GM23338 (cell line): ENCODE measurements at regions not wholly inside any gene's neighbourhood (a gene's known extent, or its start where the extent isn't known, plus 50 kb on each side); places are given as distances from the start of the nearest gene placed in this dataset.

ENCODE experiments used
- ATAC-seq: fragments of 200-7000 bp; cut with Tn5 transposase; 3 replicates; pipeline ENCODE4 v1.9.1; 2020
- DNase-seq: peaks from one replicate; pipeline ENCODE4 v3.0.0-alpha.2; 2015; ENCODE audit warnings: low spot score
- H2AFZ ChIP-seq: fragments of 200-600 bp; sonication (generic); 2 replicates; pipeline ENCODE4 v1.8.0; 2016; ENCODE audit warnings: antibody characterized with exemption, mild to moderate bottlenecking, moderate library complexity
- H3F3A ChIP-seq: fragments of 200-600 bp; sonication (generic); replicated peaks from 2 replicates; pipeline ENCODE4 v1.8.0; 2017; ENCODE audit warnings: antibody characterized with exemption, mixed run types, low read depth
- H3K27ac ChIP-seq: fragments of 200-600 bp; sonication (generic); 2 replicates; pipeline ENCODE4 v1.6.1; 2016; ENCODE audit warnings: low read depth
- H3K27me3 ChIP-seq: fragments of 200-600 bp; sonication (generic); 2 replicates; pipeline ENCODE4 v1.8.0; 2016; ENCODE audit warnings: mild to moderate bottlenecking, mixed run types, moderate library complexity; ENCODE audit not compliant: insufficient read depth
- H3K36me3 ChIP-seq: fragments of 200-600 bp; sonication (generic); 2 replicates; pipeline ENCODE4 v1.8.0; 2016; ENCODE audit warnings: mild to moderate bottlenecking; ENCODE audit not compliant: insufficient read depth
- H3K4me1 ChIP-seq: fragments of 200-600 bp; sonication (generic); 2 replicates; pipeline ENCODE4 v1.8.0; 2016; ENCODE audit warnings: mild to moderate bottlenecking, moderate library complexity; ENCODE audit not compliant: insufficient read depth
- H3K4me2 ChIP-seq: fragments of 200-600 bp; sonication (generic); 2 replicates; pipeline ENCODE4 v1.7.1; 2017; ENCODE audit warnings: mixed run types
- H3K4me3 ChIP-seq: fragments of 200-600 bp; sonication (generic); 2 replicates; pipeline ENCODE4 v1.6.1; 2016; ENCODE audit warnings: mixed run types
- H3K79me2 ChIP-seq: fragments of 200-600 bp; sonication (generic); replicated peaks from 2 replicates; pipeline ENCODE4 v1.8.0; 2017; ENCODE audit warnings: mild to moderate bottlenecking; ENCODE audit not compliant: insufficient read depth
- H3K9me2 ChIP-seq: fragments of 200-600 bp; sonication (generic); 2 replicates; pipeline ENCODE4 v1.8.0; 2017; ENCODE audit not compliant: insufficient read depth
- H4K20me1 ChIP-seq: fragments of 200-600 bp; sonication (generic); replicated peaks from 2 replicates; pipeline ENCODE4 v1.8.0; 2017; ENCODE audit warnings: mild to moderate bottlenecking; ENCODE audit not compliant: insufficient read depth
- H3K27ac Mint-ChIP-seq: 2 replicates; pipeline ENCODE4 v1.8.0; 2020; ENCODE audit warnings: inconsistent platforms, mild to moderate bottlenecking, moderate library complexity, mixed read lengths
- H3K27me3 Mint-ChIP-seq: 3 replicates; pipeline ENCODE4 v1.8.0; 2022; ENCODE audit warnings: low read depth, mild to moderate bottlenecking, moderate library complexity, mixed read lengths, inconsistent platforms; ENCODE audit not compliant: insufficient read depth, poor library complexity
- H3K36me3 Mint-ChIP-seq: 3 replicates; pipeline ENCODE4 v1.8.0; 2021; ENCODE audit warnings: low read depth, mild to moderate bottlenecking, inconsistent platforms, moderate library complexity, mixed read lengths
- H3K4me1 Mint-ChIP-seq: 3 replicates; pipeline ENCODE4 v1.8.0; 2020; ENCODE audit warnings: mild to moderate bottlenecking, inconsistent platforms, mixed read lengths
- H3K4me3 Mint-ChIP-seq: 3 replicates; pipeline ENCODE4 v1.8.0; 2021; ENCODE audit warnings: moderate library complexity, mild to moderate bottlenecking, inconsistent platforms, mixed read lengths
- H3K9me3 Mint-ChIP-seq: 3 replicates; pipeline ENCODE4 v1.8.0; 2020; ENCODE audit warnings: moderate library complexity, mild to moderate bottlenecking, inconsistent platforms, mixed read lengths
- CREB1 ChIP-seq: fragments of 250-450 bp; sonication (Bioruptor Pico); IDR thresholded peaks from 2 replicates; pipeline ENCODE4 v1.5.0; 2020; ENCODE audit warnings: low read depth, mild to moderate bottlenecking, moderate library complexity
- EZH2 ChIP-seq: fragments of 200-600 bp; sonication (generic); IDR thresholded peaks from one replicate; pipeline ENCODE4 v1.8.0; 2017; ENCODE audit warnings: antibody characterized with exemption, mild to moderate bottlenecking, low read depth; ENCODE audit not compliant: unreplicated experiment
- EZH2phosphoT487 ChIP-seq: fragments of 200-600 bp; sonication (generic); IDR thresholded peaks from one replicate; pipeline ENCODE4 v1.8.1; 2018; ENCODE audit warnings: antibody characterized with exemption; ENCODE audit not compliant: unreplicated experiment
- JUNB ChIP-seq: IDR thresholded peaks from one replicate; pipeline ENCODE4 v1.6.1; 2016; ENCODE audit warnings: antibody characterized with exemption; ENCODE audit not compliant: unreplicated experiment
- NANOG ChIP-seq: IDR thresholded peaks from 2 replicates; pipeline ENCODE4 v1.6.1; 2016; ENCODE audit warnings: antibody characterized with exemption, borderline replicate concordance
- POLR2AphosphoS5 ChIP-seq: IDR thresholded peaks from 2 replicates; pipeline ENCODE4 v1.6.1; 2016; ENCODE audit warnings: antibody characterized with exemption, low read depth
- STAT1 ChIP-seq: IDR thresholded peaks from one replicate; pipeline ENCODE4 v1.6.1; 2016; ENCODE audit warnings: antibody characterized with exemption; ENCODE audit not compliant: unreplicated experiment
- ZNF114 ChIP-seq: fragments of 250-450 bp; sonication (Bioruptor Pico); IDR thresholded peaks from 2 replicates; pipeline ENCODE4 v1.5.0; 2020; ENCODE audit warnings: mild to moderate bottlenecking, moderate library complexity
- ZNF331 ChIP-seq: fragments of 250-450 bp; sonication (Bioruptor Pico); IDR thresholded peaks from 2 replicates; pipeline ENCODE4 v1.5.0; 2020; ENCODE audit warnings: low read depth, mild to moderate bottlenecking, moderate library complexity
- TF ChIP-seq, protein P1 (sequence below): IDR thresholded peaks from one replicate; pipeline ENCODE4 v1.6.1; 2018; ENCODE audit warnings: antibody characterized with exemption; ENCODE audit not compliant: unreplicated experiment
- TF ChIP-seq, protein P2 (sequence below): fragments of 250-450 bp; sonication (Bioruptor Pico); IDR thresholded peaks from 2 replicates; pipeline ENCODE4 v1.5.0; 2020; ENCODE audit warnings: mild to moderate bottlenecking, moderate library complexity
- TF ChIP-seq, protein P3 (sequence below), 2 experiments: fragments of 200-600 bp in 1 of 2; sonication (generic) in 1 of 2; conservative IDR thresholded peaks; 2 replicates each; pipeline versions ENCODE4 v1.5.1 to v1.6.1; 2016 to 2017; ENCODE audit warnings: antibody characterized with exemption in 2 of 2, low read depth in 2 of 2, mild to moderate bottlenecking in 2 of 2, moderate library complexity in 1 of 2
- TF ChIP-seq, protein P4 (sequence below): IDR thresholded peaks from 2 replicates; pipeline ENCODE4 v1.6.1; 2016; ENCODE audit warnings: antibody characterized with exemption

DNA sequence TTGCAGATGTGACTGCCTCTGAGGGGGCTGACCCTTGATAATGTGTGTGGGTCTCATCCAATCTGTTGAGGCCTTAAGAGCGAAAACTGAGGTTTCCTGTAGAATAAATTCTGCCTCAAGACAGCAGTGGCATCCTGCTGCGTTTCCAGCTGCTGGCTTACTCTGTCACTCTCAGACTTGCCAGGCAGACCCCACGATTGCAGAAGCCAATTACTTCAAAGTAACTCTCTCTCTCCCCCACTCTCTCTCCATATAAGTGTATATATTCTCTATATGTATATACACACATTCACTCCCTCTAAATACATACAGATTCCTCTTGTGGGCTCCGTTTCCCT, 152.5 kb upstream of the ALKAL2 start:
- no peak overlapping the region for H3K4me3 Mint-ChIP-seq
- no peak overlapping the region for H3K27ac ChIP-seq
- H3K4me2 ChIP-seq, result no peak overlapping the region
- H4K20me1 ChIP-seq, result no peaks in the 10 kb centered on the region
- H3K4me1 Mint-ChIP-seq, result no peaks in the 10 kb centered on the region
- H3K9me3 Mint-ChIP-seq, result no peaks in the 10 kb centered on the region
- H3K27me3 Mint-ChIP-seq, result peaks cover 8% of the 10 kb centered on the region
- no peaks in the 10 kb centered on the region for H3K9me2 ChIP-seq
- no peak overlapping the region for H2AFZ ChIP-seq
- no peaks in the 10 kb centered on the region for H3K36me3 ChIP-seq
- no peaks in the 10 kb centered on the region for H3K36me3 Mint-ChIP-seq
- no peaks in the 10 kb centered on the region for H3K4me1 ChIP-seq
- DNase-seq (no peak), ATAC-seq (no peak)
- no peak overlapping the region for H3K27ac Mint-ChIP-seq
- H3K4me3 ChIP-seq, result no peak overlapping the region
- H3F3A ChIP-seq, result no peaks in the 10 kb centered on the region
- H3K27me3 ChIP-seq, result no peaks in the 10 kb centered on the region
- H3K79me2 ChIP-seq, result no peaks in the 10 kb centered on the region
- no peak for TF ChIP-seq JUNB
- TF ChIP-seq, protein P1, sequence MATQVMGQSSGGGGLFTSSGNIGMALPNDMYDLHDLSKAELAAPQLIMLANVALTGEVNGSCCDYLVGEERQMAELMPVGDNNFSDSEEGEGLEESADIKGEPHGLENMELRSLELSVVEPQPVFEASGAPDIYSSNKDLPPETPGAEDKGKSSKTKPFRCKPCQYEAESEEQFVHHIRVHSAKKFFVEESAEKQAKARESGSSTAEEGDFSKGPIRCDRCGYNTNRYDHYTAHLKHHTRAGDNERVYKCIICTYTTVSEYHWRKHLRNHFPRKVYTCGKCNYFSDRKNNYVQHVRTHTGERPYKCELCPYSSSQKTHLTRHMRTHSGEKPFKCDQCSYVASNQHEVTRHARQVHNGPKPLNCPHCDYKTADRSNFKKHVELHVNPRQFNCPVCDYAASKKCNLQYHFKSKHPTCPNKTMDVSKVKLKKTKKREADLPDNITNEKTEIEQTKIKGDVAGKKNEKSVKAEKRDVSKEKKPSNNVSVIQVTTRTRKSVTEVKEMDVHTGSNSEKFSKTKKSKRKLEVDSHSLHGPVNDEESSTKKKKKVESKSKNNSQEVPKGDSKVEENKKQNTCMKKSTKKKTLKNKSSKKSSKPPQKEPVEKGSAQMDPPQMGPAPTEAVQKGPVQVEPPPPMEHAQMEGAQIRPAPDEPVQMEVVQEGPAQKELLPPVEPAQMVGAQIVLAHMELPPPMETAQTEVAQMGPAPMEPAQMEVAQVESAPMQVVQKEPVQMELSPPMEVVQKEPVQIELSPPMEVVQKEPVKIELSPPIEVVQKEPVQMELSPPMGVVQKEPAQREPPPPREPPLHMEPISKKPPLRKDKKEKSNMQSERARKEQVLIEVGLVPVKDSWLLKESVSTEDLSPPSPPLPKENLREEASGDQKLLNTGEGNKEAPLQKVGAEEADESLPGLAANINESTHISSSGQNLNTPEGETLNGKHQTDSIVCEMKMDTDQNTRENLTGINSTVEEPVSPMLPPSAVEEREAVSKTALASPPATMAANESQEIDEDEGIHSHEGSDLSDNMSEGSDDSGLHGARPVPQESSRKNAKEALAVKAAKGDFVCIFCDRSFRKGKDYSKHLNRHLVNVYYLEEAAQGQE, result no peak
- no peak for TF ChIP-seq CREB1 (CRISPR knock-in tag)
- TF ChIP-seq, protein P2, sequence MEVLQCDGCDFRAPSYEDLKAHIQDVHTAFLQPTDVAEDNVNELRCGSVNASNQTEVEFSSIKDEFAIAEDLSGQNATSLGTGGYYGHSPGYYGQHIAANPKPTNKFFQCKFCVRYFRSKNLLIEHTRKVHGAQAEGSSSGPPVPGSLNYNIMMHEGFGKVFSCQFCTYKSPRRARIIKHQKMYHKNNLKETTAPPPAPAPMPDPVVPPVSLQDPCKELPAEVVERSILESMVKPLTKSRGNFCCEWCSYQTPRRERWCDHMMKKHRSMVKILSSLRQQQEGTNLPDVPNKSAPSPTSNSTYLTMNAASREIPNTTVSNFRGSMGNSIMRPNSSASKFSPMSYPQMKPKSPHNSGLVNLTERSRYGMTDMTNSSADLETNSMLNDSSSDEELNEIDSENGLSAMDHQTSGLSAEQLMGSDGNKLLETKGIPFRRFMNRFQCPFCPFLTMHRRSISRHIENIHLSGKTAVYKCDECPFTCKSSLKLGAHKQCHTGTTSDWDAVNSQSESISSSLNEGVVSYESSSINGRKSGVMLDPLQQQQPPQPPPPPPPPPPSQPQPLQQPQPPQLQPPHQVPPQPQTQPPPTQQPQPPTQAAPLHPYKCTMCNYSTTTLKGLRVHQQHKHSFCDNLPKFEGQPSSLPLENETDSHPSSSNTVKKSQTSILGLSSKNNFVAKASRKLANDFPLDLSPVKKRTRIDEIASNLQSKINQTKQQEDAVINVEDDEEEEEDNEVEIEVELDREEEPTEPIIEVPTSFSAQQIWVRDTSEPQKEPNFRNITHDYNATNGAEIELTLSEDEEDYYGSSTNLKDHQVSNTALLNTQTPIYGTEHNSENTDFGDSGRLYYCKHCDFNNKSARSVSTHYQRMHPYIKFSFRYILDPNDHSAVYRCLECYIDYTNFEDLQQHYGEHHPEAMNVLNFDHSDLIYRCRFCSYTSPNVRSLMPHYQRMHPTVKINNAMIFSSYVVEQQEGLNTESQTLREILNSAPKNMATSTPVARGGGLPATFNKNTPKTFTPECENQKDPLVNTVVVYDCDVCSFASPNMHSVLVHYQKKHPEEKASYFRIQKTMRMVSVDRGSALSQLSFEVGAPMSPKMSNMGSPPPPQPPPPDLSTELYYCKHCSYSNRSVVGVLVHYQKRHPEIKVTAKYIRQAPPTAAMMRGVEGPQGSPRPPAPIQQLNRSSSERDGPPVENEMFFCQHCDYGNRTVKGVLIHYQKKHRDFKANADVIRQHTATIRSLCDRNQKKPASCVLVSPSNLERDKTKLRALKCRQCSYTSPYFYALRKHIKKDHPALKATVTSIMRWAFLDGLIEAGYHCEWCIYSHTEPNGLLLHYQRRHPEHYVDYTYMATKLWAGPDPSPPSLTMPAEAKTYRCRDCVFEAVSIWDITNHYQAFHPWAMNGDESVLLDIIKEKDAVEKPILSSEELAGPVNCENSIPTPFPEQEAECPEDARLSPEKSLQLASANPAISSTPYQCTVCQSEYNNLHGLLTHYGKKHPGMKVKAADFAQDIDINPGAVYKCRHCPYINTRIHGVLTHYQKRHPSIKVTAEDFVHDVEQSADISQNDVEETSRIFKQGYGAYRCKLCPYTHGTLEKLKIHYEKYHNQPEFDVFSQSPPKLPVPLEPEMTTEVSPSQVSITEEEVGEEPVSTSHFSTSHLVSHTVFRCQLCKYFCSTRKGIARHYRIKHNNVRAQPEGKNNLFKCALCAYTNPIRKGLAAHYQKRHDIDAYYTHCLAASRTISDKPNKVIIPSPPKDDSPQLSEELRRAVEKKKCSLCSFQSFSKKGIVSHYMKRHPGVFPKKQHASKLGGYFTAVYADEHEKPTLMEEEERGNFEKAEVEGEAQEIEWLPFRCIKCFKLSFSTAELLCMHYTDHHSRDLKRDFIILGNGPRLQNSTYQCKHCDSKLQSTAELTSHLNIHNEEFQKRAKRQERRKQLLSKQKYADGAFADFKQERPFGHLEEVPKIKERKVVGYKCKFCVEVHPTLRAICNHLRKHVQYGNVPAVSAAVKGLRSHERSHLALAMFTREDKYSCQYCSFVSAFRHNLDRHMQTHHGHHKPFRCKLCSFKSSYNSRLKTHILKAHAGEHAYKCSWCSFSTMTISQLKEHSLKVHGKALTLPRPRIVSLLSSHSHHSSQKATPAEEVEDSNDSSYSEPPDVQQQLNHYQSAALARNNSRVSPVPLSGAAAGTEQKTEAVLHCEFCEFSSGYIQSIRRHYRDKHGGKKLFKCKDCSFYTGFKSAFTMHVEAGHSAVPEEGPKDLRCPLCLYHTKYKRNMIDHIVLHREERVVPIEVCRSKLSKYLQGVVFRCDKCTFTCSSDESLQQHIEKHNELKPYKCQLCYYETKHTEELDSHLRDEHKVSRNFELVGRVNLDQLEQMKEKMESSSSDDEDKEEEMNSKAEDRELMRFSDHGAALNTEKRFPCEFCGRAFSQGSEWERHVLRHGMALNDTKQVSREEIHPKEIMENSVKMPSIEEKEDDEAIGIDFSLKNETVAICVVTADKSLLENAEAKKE (CRISPR knock-in tag), result no peak
- no peak for TF ChIP-seq POLR2AphosphoS5
- TF ChIP-seq ZNF331 (CRISPR knock-in tag), result no peak
- TF ChIP-seq EZH2phosphoT487, result no peak
- TF ChIP-seq NANOG, result no peak
- TF ChIP-seq, protein P3, sequence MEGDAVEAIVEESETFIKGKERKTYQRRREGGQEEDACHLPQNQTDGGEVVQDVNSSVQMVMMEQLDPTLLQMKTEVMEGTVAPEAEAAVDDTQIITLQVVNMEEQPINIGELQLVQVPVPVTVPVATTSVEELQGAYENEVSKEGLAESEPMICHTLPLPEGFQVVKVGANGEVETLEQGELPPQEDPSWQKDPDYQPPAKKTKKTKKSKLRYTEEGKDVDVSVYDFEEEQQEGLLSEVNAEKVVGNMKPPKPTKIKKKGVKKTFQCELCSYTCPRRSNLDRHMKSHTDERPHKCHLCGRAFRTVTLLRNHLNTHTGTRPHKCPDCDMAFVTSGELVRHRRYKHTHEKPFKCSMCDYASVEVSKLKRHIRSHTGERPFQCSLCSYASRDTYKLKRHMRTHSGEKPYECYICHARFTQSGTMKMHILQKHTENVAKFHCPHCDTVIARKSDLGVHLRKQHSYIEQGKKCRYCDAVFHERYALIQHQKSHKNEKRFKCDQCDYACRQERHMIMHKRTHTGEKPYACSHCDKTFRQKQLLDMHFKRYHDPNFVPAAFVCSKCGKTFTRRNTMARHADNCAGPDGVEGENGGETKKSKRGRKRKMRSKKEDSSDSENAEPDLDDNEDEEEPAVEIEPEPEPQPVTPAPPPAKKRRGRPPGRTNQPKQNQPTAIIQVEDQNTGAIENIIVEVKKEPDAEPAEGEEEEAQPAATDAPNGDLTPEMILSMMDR (conservative IDR thresholded peaks at IDR 0.05; ENCODE audit: low read depth in 2 of 2), result no peak
- TF ChIP-seq STAT1, result no peak
- no peak for TF ChIP-seq EZH2
- TF ChIP-seq ZNF114 (CRISPR knock-in tag), result no peak
- TF ChIP-seq, protein P4, sequence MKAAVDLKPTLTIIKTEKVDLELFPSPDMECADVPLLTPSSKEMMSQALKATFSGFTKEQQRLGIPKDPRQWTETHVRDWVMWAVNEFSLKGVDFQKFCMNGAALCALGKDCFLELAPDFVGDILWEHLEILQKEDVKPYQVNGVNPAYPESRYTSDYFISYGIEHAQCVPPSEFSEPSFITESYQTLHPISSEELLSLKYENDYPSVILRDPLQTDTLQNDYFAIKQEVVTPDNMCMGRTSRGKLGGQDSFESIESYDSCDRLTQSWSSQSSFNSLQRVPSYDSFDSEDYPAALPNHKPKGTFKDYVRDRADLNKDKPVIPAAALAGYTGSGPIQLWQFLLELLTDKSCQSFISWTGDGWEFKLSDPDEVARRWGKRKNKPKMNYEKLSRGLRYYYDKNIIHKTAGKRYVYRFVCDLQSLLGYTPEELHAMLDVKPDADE, result no peak
